ENCODE measurements at regions not wholly inside any gene's neighbourhood (a gene's known extent, or its start where the extent isn't known, plus 50 kb on each side); places are given as distances from the start of the nearest gene placed in this dataset.
"Not testable (repeated sequence)": the region's sequence is repeated elsewhere in the genome, so short reads cannot be mapped to it uniquely, and the experiment has no call there.

- FAIRE-seq, result no peak
- DNase-seq (ENCODE audit: low spot score in 2 of 2), result no peak
These were observed 491.9 kb downstream of the IRS1 start for GRCh38 chr2:226307487-226308322.

- FAIRE-seq, result peak; percentile 26
- no peak for DNase-seq (ENCODE audit: low spot score in 2 of 2)
These were observed 492.7 kb downstream of the IRS1 start for GRCh38 chr2:226306969-226307368.

- DNase-seq (ENCODE audit: low spot score in 2 of 2) (no peak), FAIRE-seq (no peak)
These were observed 495.3 kb downstream of the IRS1 start for GRCh38 chr2:226304308-226304707.

- DNase-seq (ENCODE audit: low spot score in 2 of 2) (no peak), FAIRE-seq (no peak)
These were observed 495.9 kb downstream of the IRS1 start for GRCh38 chr2:226303707-226304106.

- DNase-seq (ENCODE audit: low spot score in 2 of 2) (no peak), FAIRE-seq (no peak)
These were observed 499.3 kb downstream of the IRS1 start for GRCh38 chr2:226300196-226300886.

GRCh38 chr2:226299771-226300170 lies 499.8 kb downstream of the IRS1 start:
- FAIRE-seq, result no peak

GRCh38 chr2:226295681-226296080 lies 503.9 kb downstream of the IRS1 start:
- DNase-seq (ENCODE audit: low spot score in 2 of 2) (no peak), FAIRE-seq (no peak)

More at GRCh38 chr2:226299771-226300170, 499.8 kb downstream of the IRS1 start:
- DNase-seq (ENCODE audit: low spot score in 2 of 2), result no peak

GRCh38 chr2:226295123-226295522 lies 504.5 kb downstream of the IRS1 start:
- FAIRE-seq (no peak), DNase-seq (ENCODE audit: low spot score in 2 of 2) (no peak)

GRCh38 chr2:226291281-226291680 lies 508.3 kb downstream of the IRS1 start:
- not testable (repeated sequence) for DNase-seq (ENCODE audit: low spot score in 2 of 2); FAIRE-seq

- FAIRE-seq (no peak), DNase-seq (ENCODE audit: low spot score in 2 of 2) (no peak)
These were observed 512.7 kb downstream of the IRS1 start for GRCh38 chr2:226286916-226287315.

GRCh38 chr2:226283796-226284195 lies 515.8 kb downstream of the IRS1 start:
- FAIRE-seq, result no peak
- DNase-seq (ENCODE audit: low spot score in 2 of 2), result no peak

- FAIRE-seq, result no peak
- no peak for DNase-seq (ENCODE audit: low spot score in 2 of 2)
These were observed 517.5 kb downstream of the IRS1 start for GRCh38 chr2:226282151-226282550.

- FAIRE-seq; DNase-seq (ENCODE audit: low spot score in 2 of 2): not testable (repeated sequence)
These were observed 519.5 kb downstream of the IRS1 start for GRCh38 chr2:226280136-226280535.

GRCh38 chr2:226275215-226275614 lies 524.4 kb downstream of the IRS1 start:
- DNase-seq (ENCODE audit: low spot score in 2 of 2) (no peak), FAIRE-seq (no peak)

- FAIRE-seq (no peak), DNase-seq (ENCODE audit: low spot score in 2 of 2) (no peak)
These were observed 525.5 kb downstream of the IRS1 start for GRCh38 chr2:226274143-226274542.

- FAIRE-seq, result no peak
- no peak for DNase-seq (ENCODE audit: low spot score in 2 of 2)
These were observed 526.2 kb downstream of the IRS1 start for GRCh38 chr2:226273440-226273839.

GRCh38 chr2:226272435-226272834 lies 527.2 kb downstream of the IRS1 start:
- DNase-seq (ENCODE audit: low spot score in 2 of 2) (no peak), FAIRE-seq (no peak)

GRCh38 chr2:226270285-226271058 lies 529.1 kb downstream of the IRS1 start:
- FAIRE-seq (no peak), DNase-seq (ENCODE audit: low spot score in 2 of 2) (no peak)

- FAIRE-seq, result no peak
- no peak for DNase-seq (ENCODE audit: low spot score in 2 of 2)
These were observed 531.9 kb downstream of the IRS1 start for GRCh38 chr2:226267516-226268289.

- DNase-seq (ENCODE audit: low spot score in 2 of 2), result no peak
- FAIRE-seq, result no peak
These were observed 542.8 kb downstream of the IRS1 start for GRCh38 chr2:226256709-226257376.
